Esophagus squamous epithelium (tissue), 5 donors: ENCODE measurements at regions not wholly inside any gene's neighbourhood (a gene's known extent, or its start where the extent isn't known, plus 50 kb on each side); places are given as distances from the start of the nearest gene placed in this dataset.

Experiments
- DNase-seq: peaks from one replicate; lab custom pipeline; 2025; lab: John Stamatoyannopoulos, UW
- H3K27ac ChIP-seq, 4 donors: fragments of 200-600 bp; sonication (generic); one replicate each; pipeline ENCODE4 v1.5.1; 2016 to 2019; ENCODE audit warnings: mild to moderate bottlenecking in 1 of 4
- H3K27me3 ChIP-seq, 4 donors: fragments of 200-600 bp; sonication (generic); 1 replicate in 3 of 4; 2 replicates in 1 of 4; pipeline versions ENCODE4 v1.5.1 to v1.6.0; 2017 to 2021; ENCODE audit warnings: antibody characterized with exemption in 1 of 4
- H3K36me3 ChIP-seq, 3 donors: fragments of 200-600 bp; sonication (generic); one replicate each; pipeline ENCODE4 v1.5.1; 2016 to 2019
- H3K4me1 ChIP-seq, 3 donors: fragments of 200-600 bp; sonication (generic); one replicate each; pipeline ENCODE4 v1.5.1; 2017 to 2019
- H3K4me3 ChIP-seq, 4 donors: fragments of 200-600 bp; sonication (generic); 1 replicate in 3 of 4; 2 replicates in 1 of 4; pipeline ENCODE4 v1.5.1; 2016 to 2019; ENCODE audit warnings: mild to moderate bottlenecking in 2 of 4, moderate library complexity in 1 of 4
- H3K9me3 ChIP-seq, 3 donors: fragments of 200-600 bp; sonication (generic); one replicate each; pipeline ENCODE4 v1.5.1; 2016 to 2019
- CTCF ChIP-seq, 6 experiments: fragments of 450-650 bp in 4 of 6; fragments of 200-600 bp in 2 of 6; sonication (generic) in 2 of 6; IDR thresholded peaks; one replicate each; pipeline ENCODE4 v1.5.1; 2016 to 2019; ENCODE audit warnings: antibody characterized with exemption in 6 of 6, mild to moderate bottlenecking in 4 of 6, moderate library complexity in 4 of 6
- POLR2A ChIP-seq, 4 donors: fragments of 450-650 bp; IDR thresholded peaks; one replicate each; pipeline ENCODE4 v1.6.1; 2017; ENCODE audit warnings: antibody characterized with exemption in 4 of 4, mild to moderate bottlenecking in 4 of 4, moderate library complexity in 3 of 4
- WGBS, 2 donors: methylation state at CpG; one replicate each; pipeline ENCODE4 v1.1.5; 2018; 5-methylcytosine and 5-hydroxymethylcytosine counted together
- intact Hi-C: fragments of 100-400 bp; cut with DNase I; formaldehyde crosslinking; loops from one replicate; pipeline ENCODE4 v1.15.0; 2022
- donor health status: DM: yes; HTN: yes; CAD: no.

- 37 to 63% methylated on average over 2 of the region's 2 CpGs for WGBS, 2 donors
- no peak overlapping the region for H3K4me3 ChIP-seq
These were observed 444.1 kb upstream of the RBFOX1 start for GRCh38 chr16:6888531-6888930.

GRCh38 chr16:6884002-6884401 lies 448.6 kb upstream of the RBFOX1 start:
- H3K4me3 ChIP-seq = no peak overlapping the region
- H3K27ac ChIP-seq = no peak overlapping the region
- DNase-seq = no peak
- intact Hi-C loops = no loop called here
- no peaks in the 10 kb centered on the region for H3K36me3 ChIP-seq
- no peaks in the 10 kb centered on the region for H3K4me1 ChIP-seq
- H3K27me3 ChIP-seq = peaks cover 0 to 10% (median 0%) of the 10 kb centered on the region in 4 donors
- H3K9me3 ChIP-seq = no peaks in the 10 kb centered on the region
- WGBS, 2 donors = 63 to 76% methylated on average over 5 to 7 of the region's 7 CpGs
- no peak for TF ChIP-seq CTCF (IDR thresholded peaks at IDR 0.05)
- no peak for TF ChIP-seq POLR2A (IDR thresholded peaks at IDR 0.05)

More at GRCh38 chr16:6888531-6888930, 444.1 kb upstream of the RBFOX1 start:
- Histone ChIP-seq H3K4me1 (peaks cover 0 to 9% (median 0%) of the 10 kb centered on the region in 3 donors), H3K27me3 (peaks cover 0 to 20% (median 0%) of the 10 kb centered on the region in 4 donors), H3K9me3 (no peaks in the 10 kb centered on the region), H3K36me3 (no peaks in the 10 kb centered on the region), H3K27ac (no peak overlapping the region)
- TF ChIP-seq POLR2A (IDR thresholded peaks at IDR 0.05) (no peak), CTCF (IDR thresholded peaks at IDR 0.05) (no peak)
- no peak for DNase-seq
- intact Hi-C loops = no loop called here

- no peak overlapping the region for H3K4me3 ChIP-seq
- 53 to 82% methylated on average over 4 of the region's 4 CpGs for WGBS, 2 donors
- intact Hi-C loops = no loop called here
- TF ChIP-seq CTCF (IDR thresholded peaks at IDR 0.05) (no peak), POLR2A (IDR thresholded peaks at IDR 0.05) (no peak)
- H3K4me1 ChIP-seq = no peaks in the 10 kb centered on the region
- H3K27ac ChIP-seq = no peak overlapping the region
- no peaks in the 10 kb centered on the region for H3K9me3 ChIP-seq
- H3K36me3 ChIP-seq = no peaks in the 10 kb centered on the region
- H3K27me3 ChIP-seq = peaks cover 0 to 7% (median 0%) of the 10 kb centered on the region in 4 donors
- DNase-seq = no peak
These were observed 452.4 kb upstream of the RBFOX1 start for GRCh38 chr16:6880263-6880662.

- Histone ChIP-seq H3K4me3 (no peak overlapping the region), H3K9me3 (no peaks in the 10 kb centered on the region), H3K27me3 (no peaks in the 10 kb centered on the region), H3K4me1 (no peaks in the 10 kb centered on the region), H3K36me3 (no peaks in the 10 kb centered on the region), H3K27ac (no peak overlapping the region)
- intact Hi-C loops = no loop called here
- WGBS, 2 donors = 62 to 75% methylated on average over 3 to 5 of the region's 5 CpGs
- TF ChIP-seq CTCF (IDR thresholded peaks at IDR 0.05) = no peak
- TF ChIP-seq POLR2A (IDR thresholded peaks at IDR 0.05) = no peak
- DNase-seq = no peak
These were observed 468.0 kb upstream of the RBFOX1 start for GRCh38 chr16:6864671-6865070.

- Histone ChIP-seq H3K27me3 (no peaks in the 10 kb centered on the region), H3K4me3 (no peak overlapping the region), H3K27ac (no peak overlapping the region), H3K4me1 (no peaks in the 10 kb centered on the region), H3K9me3 (no peaks in the 10 kb centered on the region), H3K36me3 (no peaks in the 10 kb centered on the region)
- WGBS, 2 donors = 57 to 82% methylated on average over 4 of the region's 4 CpGs
- TF ChIP-seq CTCF (IDR thresholded peaks at IDR 0.05) (no peak), POLR2A (IDR thresholded peaks at IDR 0.05) (no peak)
- intact Hi-C loops = no loop called here
- no peak for DNase-seq
These were observed 468.4 kb upstream of the RBFOX1 start for GRCh38 chr16:6864244-6864643.
